Psoas muscle (tissue), 7 donors: ENCODE measurements at regions not wholly inside any gene's neighbourhood (a gene's known extent, or its start where the extent isn't known, plus 50 kb on each side); places are given as distances from the start of the nearest gene placed in this dataset.

Experiments used
- ATAC-seq, 4 donors: fragments of 200-7000 bp; cut with Tn5 transposase; one replicate each; pipeline ENCODE4 v1.9.1; 2020; ENCODE audit warnings: moderate library complexity in 3 of 4, mild to moderate bottlenecking in 2 of 4
- DNase-seq, 2 donors: peaks; one replicate each; pipeline ENCODE4 v3.0.0-alpha.2; 2020
- H3K27ac ChIP-seq: fragments of 200-600 bp; one replicate; pipeline ENCODE4 v1.8.0; 2022
- H3K27me3 ChIP-seq, 3 donors: fragments of 200-600 bp in 1 of 3; one replicate each; pipeline versions ENCODE4 v1.6.1 to v1.8.0; 2013 to 2022; ENCODE audit warnings: low read length in 2 of 3, mild to moderate bottlenecking in 2 of 3, moderate library complexity in 1 of 3; ENCODE audit not compliant: insufficient read depth in 3 of 3
- H3K36me3 ChIP-seq, 2 donors: fragments of 200-600 bp in 1 of 2; one replicate each; pipeline versions ENCODE4 v1.6.1 to v1.8.0; 2013 to 2022; ENCODE audit warnings: low read depth in 1 of 2, mild to moderate bottlenecking in 1 of 2, moderate library complexity in 1 of 2; ENCODE audit not compliant: insufficient read depth in 1 of 2
- H3K4me1 ChIP-seq: fragments of 200-600 bp; one replicate; pipeline ENCODE4 v1.8.0; 2022
- H3K4me3 ChIP-seq: fragments of 200-600 bp; one replicate; pipeline ENCODE4 v1.8.0; 2022; ENCODE audit warnings: mild to moderate bottlenecking
- H3K9me3 ChIP-seq: fragments of 200-600 bp; one replicate; pipeline ENCODE4 v1.8.0; 2022
- CTCF ChIP-seq: fragments of 200-600 bp; IDR thresholded peaks from one replicate; pipeline ENCODE4 v1.8.0; 2022; ENCODE audit warnings: antibody characterized with exemption
- WGBS, 3 donors: extraction: QIAGEN DNeasy Blood & Tissue Kit; methylation state at CpG; one replicate each; pipeline versions ENCODE4 v1.1.6 to v1.1.7; 2013; 5-methylcytosine and 5-hydroxymethylcytosine counted together
- intact Hi-C, 2 donors: fragments of 100-400 bp; cut with DNase I; formaldehyde crosslinking; loops; one replicate each; pipeline versions ENCODE4 v1.11.0 to v1.14.2; 2022
- donor health status: healthy with polysubstance abuse.
- donor health status: DM: no; HTN: no; CAD: no; lungs with moderate emphysema.
- donor health status: Bipolar disorder and iron deficiency.
- donor health status: healthy.
- donor health status: DM: yes; HTN: yes; CAD: no.
- donor health status: DM: no; HTN: no; CAD: no.
- donor health status: DM: yes; HTN: yes; CAD: no.

GRCh38 chr4:146998157-146998556, 52.5 kb upstream of the TTC29 start:
- no peak for DNase-seq
- Histone ChIP-seq H3K36me3 (no peaks in the 10 kb centered on the region), H3K4me3 (no peak overlapping the region), H3K27ac (no peak overlapping the region), H3K9me3 (no peaks in the 10 kb centered on the region), H3K4me1 (no peaks in the 10 kb centered on the region), H3K27me3 (no peaks in the 10 kb centered on the region)
- no peak for TF ChIP-seq CTCF
- 78 to 80% (median 80%) methylated on average over 2 of the region's 2 CpGs for WGBS, 3 donors
- ATAC-seq: no peak
- intact Hi-C loops: no loop called here

- Histone ChIP-seq H3K4me1 (no peaks in the 10 kb centered on the region), H3K36me3 (no peaks in the 10 kb centered on the region), H3K4me3 (no peak overlapping the region), H3K27me3 (no peaks in the 10 kb centered on the region), H3K27ac (no peak overlapping the region), H3K9me3 (no peaks in the 10 kb centered on the region)
- ATAC-seq: no peak
- TF ChIP-seq CTCF: no peak
- intact Hi-C loops: no loop called here
- 69 to 71% (median 71%) methylated on average over 9 of the region's 9 CpGs for WGBS, 3 donors
- no peak for DNase-seq
These were observed 58.5 kb upstream of the TTC29 start for GRCh38 chr4:147003956-147004809.

GRCh38 chr4:147006229-147006628, 60.6 kb upstream of the TTC29 start:
- no peaks in the 10 kb centered on the region for H3K9me3 ChIP-seq
- intact Hi-C loops: no loop called here
- ATAC-seq (no peak), DNase-seq (no peak)
- no peaks in the 10 kb centered on the region for H3K36me3 ChIP-seq
- WGBS, 3 donors: 91 to 95% (median 93%) methylated on average over 2 of the region's 2 CpGs
- no peak overlapping the region for H3K4me3 ChIP-seq
- H3K27me3 ChIP-seq: no peaks in the 10 kb centered on the region
- no peak overlapping the region for H3K27ac ChIP-seq
- TF ChIP-seq CTCF: no peak
- H3K4me1 ChIP-seq: no peaks in the 10 kb centered on the region

GRCh38 chr4:147009875-147010274, 64.2 kb upstream of the TTC29 start:
- Histone ChIP-seq H3K4me1 (no peaks in the 10 kb centered on the region), H3K9me3 (no peaks in the 10 kb centered on the region), H3K27me3 (no peaks in the 10 kb centered on the region), H3K27ac (no peak overlapping the region), H3K4me3 (no peak overlapping the region), H3K36me3 (no peaks in the 10 kb centered on the region)
- no peak for TF ChIP-seq CTCF
- WGBS, 3 donors: 80 to 86% (median 85%) methylated on average over 4 of the region's 4 CpGs
- DNase-seq: no peak
- intact Hi-C loops: no loop called here
- ATAC-seq: no peak

- Histone ChIP-seq H3K4me3 (no peak overlapping the region), H3K36me3 (no peaks in the 10 kb centered on the region), H3K9me3 (no peaks in the 10 kb centered on the region), H3K4me1 (no peaks in the 10 kb centered on the region), H3K27ac (no peak overlapping the region), H3K27me3 (no peaks in the 10 kb centered on the region)
- intact Hi-C loops: no loop called here
- 69 to 74% (median 72%) methylated on average over 8 of the region's 8 CpGs for WGBS, 3 donors
- no peak for TF ChIP-seq CTCF
- ATAC-seq (no peak), DNase-seq (no peak)
These were observed 65.7 kb upstream of the TTC29 start for GRCh38 chr4:147011411-147011810.
